Stomach (tissue), 8 donors: ENCODE measurements at regions not wholly inside any gene's neighbourhood (a gene's known extent, or its start where the extent isn't known, plus 50 kb on each side); places are given as distances from the start of the nearest gene placed in this dataset.

Experiments
- DNase-seq, 2 donors: peaks; one replicate each; pipeline versions ENCODE4 v3.0.0 to v3.0.0-alpha.2; 2013 to 2019
- H3K27ac ChIP-seq, 5 donors: fragments of 200-600 bp in 4 of 5; sonication (generic) in 4 of 5; one replicate each; pipeline ENCODE4 v1.5.1; 2013 to 2019; ENCODE audit warnings: mild to moderate bottlenecking in 1 of 5, moderate library complexity in 1 of 5
- H3K27me3 ChIP-seq, 3 donors: fragments of 200-600 bp; sonication (generic); one replicate each; pipeline ENCODE4 v1.5.1; 2017 to 2019; ENCODE audit warnings: mixed run types in 1 of 3
- H3K36me3 ChIP-seq, 4 donors: fragments of 200-600 bp; sonication (generic); 1 replicate in 3 of 4; 2 replicates in 1 of 4; pipeline ENCODE4 v1.5.1; 2016 to 2019
- H3K4me1 ChIP-seq, 4 donors: fragments of 200-600 bp; sonication (generic); one replicate each; pipeline ENCODE4 v1.5.1; 2016 to 2019
- H3K4me3 ChIP-seq, 4 donors: fragments of 200-600 bp; sonication (generic) in 3 of 4; one replicate each; pipeline ENCODE4 v1.5.1; 2016 to 2019; ENCODE audit warnings: mild to moderate bottlenecking in 1 of 4
- H3K9me3 ChIP-seq, 4 donors: fragments of 200-600 bp; sonication (generic); one replicate each; pipeline ENCODE4 v1.5.1; 2016 to 2019
- CTCF ChIP-seq, 7 experiments: fragments of 450-650 bp in 4 of 7; fragments of 200-600 bp in 3 of 7; sonication (generic) in 3 of 7; IDR thresholded peaks; one replicate each; pipeline ENCODE4 v1.5.1; 2016 to 2019; ENCODE audit warnings: antibody characterized with exemption in 7 of 7, control low read depth in 2 of 7, mild to moderate bottlenecking in 1 of 7
- EP300 ChIP-seq: sonication (generic); formaldehyde crosslinking; IDR thresholded peaks from one replicate; pipeline ENCODE4 v1.6.1; 2017; ENCODE audit warnings: antibody characterized with exemption
- POLR2A ChIP-seq, 4 donors: fragments of 450-650 bp; IDR thresholded peaks; one replicate each; pipeline ENCODE4 v1.6.1; 2016; ENCODE audit warnings: antibody characterized with exemption in 4 of 4, control low read depth in 2 of 4, mild to moderate bottlenecking in 1 of 4, moderate library complexity in 1 of 4
- POLR2AphosphoS5 ChIP-seq, 3 donors: sonication (generic); formaldehyde crosslinking; IDR thresholded peaks; one replicate each; pipeline ENCODE4 v1.6.1; 2016; ENCODE audit warnings: antibody characterized with exemption in 3 of 3
- WGBS, 5 donors: extraction: QIAGEN DNeasy Blood & Tissue Kit in 3 of 5; methylation state at CpG; one replicate each; pipeline versions ENCODE4 v1.1.5 to v1.1.7; 2013 to 2018; 5-methylcytosine and 5-hydroxymethylcytosine counted together
- intact Hi-C: fragments of 100-400 bp; cut with DNase I; formaldehyde crosslinking; loops from one replicate; pipeline ENCODE4 v1.15.1; 2023; ENCODE audit warnings: low total_unique reads
- donor health status: healthy with polysubstance abuse.
- donor health status: Bipolar disorder and iron deficiency.
- donor health status: healthy.

GRCh38 chr3:82081351-82081750 is 319.9 kb upstream of the GBE1 start:
- Histone ChIP-seq H3K9me3 (no peaks in the 10 kb centered on the region), H3K4me3 (no peak overlapping the region), H3K27ac (no peak overlapping the region), H3K27me3 (no peaks in the 10 kb centered on the region), H3K4me1 (no peaks in the 10 kb centered on the region), H3K36me3 (no peaks in the 10 kb centered on the region)
- DNase-seq: no peak
- WGBS, 5 donors: 71 to 83% (median 75%) methylated on average over 2 of the region's 2 CpGs
- TF ChIP-seq POLR2A (IDR thresholded peaks at IDR 0.05): no peak
- no peak for TF ChIP-seq EP300
- TF ChIP-seq CTCF (IDR thresholded peaks at IDR 0.05): no peak
- TF ChIP-seq POLR2AphosphoS5 (IDR thresholded peaks at IDR 0.05): no peak
- intact Hi-C loops: no loop called here

- no peak for DNase-seq
- intact Hi-C loops: no loop called here
- WGBS, 5 donors: 45 to 58% (median 51%) methylated on average over 3 of the region's 3 CpGs
- no peak overlapping the region for H3K4me3 ChIP-seq
- no peaks in the 10 kb centered on the region for H3K9me3 ChIP-seq
- H3K4me1 ChIP-seq: no peaks in the 10 kb centered on the region
- TF ChIP-seq POLR2AphosphoS5 (IDR thresholded peaks at IDR 0.05) (no peak), POLR2A (IDR thresholded peaks at IDR 0.05) (no peak), CTCF (IDR thresholded peaks at IDR 0.05) (no peak), EP300 (no peak)
- no peak overlapping the region for H3K27ac ChIP-seq
- no peaks in the 10 kb centered on the region for H3K27me3 ChIP-seq
- H3K36me3 ChIP-seq: no peaks in the 10 kb centered on the region
Observed at GRCh38 chr3:82080792-82081191, 319.3 kb upstream of the GBE1 start.

GRCh38 chr3:82080261-82080660 is 318.8 kb upstream of the GBE1 start:
- intact Hi-C loops: no loop called here
- TF ChIP-seq CTCF (IDR thresholded peaks at IDR 0.05): no peak
- TF ChIP-seq EP300: no peak
- no peak for TF ChIP-seq POLR2A (IDR thresholded peaks at IDR 0.05)
- TF ChIP-seq POLR2AphosphoS5 (IDR thresholded peaks at IDR 0.05): no peak
- 49 to 69% (median 61%) methylated on average over 3 of the region's 3 CpGs for WGBS, 5 donors
- H3K36me3 ChIP-seq: no peaks in the 10 kb centered on the region
- no peak for DNase-seq
- no peaks in the 10 kb centered on the region for H3K27me3 ChIP-seq
- no peaks in the 10 kb centered on the region for H3K4me1 ChIP-seq
- H3K4me3 ChIP-seq: no peak overlapping the region
- H3K9me3 ChIP-seq: no peaks in the 10 kb centered on the region
- no peak overlapping the region for H3K27ac ChIP-seq

- H3K27me3 ChIP-seq: no peaks in the 10 kb centered on the region
- no peaks in the 10 kb centered on the region for H3K9me3 ChIP-seq
- 50 to 66% (median 63%) methylated on average over 5 of the region's 5 CpGs for WGBS, 5 donors
- no peak for DNase-seq
- no peak overlapping the region for H3K4me3 ChIP-seq
- H3K4me1 ChIP-seq: no peaks in the 10 kb centered on the region
- H3K27ac ChIP-seq: no peak overlapping the region
- intact Hi-C loops: no loop called here
- TF ChIP-seq POLR2A (IDR thresholded peaks at IDR 0.05) (no peak), CTCF (IDR thresholded peaks at IDR 0.05) (no peak), EP300 (no peak), POLR2AphosphoS5 (IDR thresholded peaks at IDR 0.05) (no peak)
- H3K36me3 ChIP-seq: no peaks in the 10 kb centered on the region
Observed at GRCh38 chr3:82079335-82079890, 318.0 kb upstream of the GBE1 start.
